Panc1 (cell line): ENCODE measurements at regions not wholly inside any gene's neighbourhood (a gene's known extent, or its start where the extent isn't known, plus 50 kb on each side); places are given as distances from the start of the nearest gene placed in this dataset.
"Not testable (repeated sequence)": the region's sequence is repeated elsewhere in the genome, so short reads cannot be mapped to it uniquely, and the experiment has no call there.

Source experiments
- POLR2AphosphoS5 ChIP-seq: IDR thresholded peaks from 2 replicates; pipeline ENCODE4 v1.6.1; 2012; ENCODE audit warnings: mild to moderate bottlenecking, low read depth, low read length, moderate library complexity
- TF ChIP-seq, protein P1 (sequence below): fragments of 450-650 bp; IDR thresholded peaks from 2 replicates; pipeline ENCODE4 v1.5.1; 2017; ENCODE audit warnings: mild to moderate bottlenecking
- TF ChIP-seq, protein P2 (sequence below), 2 experiments: IDR thresholded peaks; 2 replicates each; pipeline ENCODE4 v1.6.1; 2011 to 2012; ENCODE audit warnings: low read depth in 2 of 2, control low read depth in 1 of 2, low read length in 1 of 2, mild to moderate bottlenecking in 1 of 2, moderate library complexity in 1 of 2; ENCODE audit not compliant: insufficient read depth in 1 of 2

DNA sequence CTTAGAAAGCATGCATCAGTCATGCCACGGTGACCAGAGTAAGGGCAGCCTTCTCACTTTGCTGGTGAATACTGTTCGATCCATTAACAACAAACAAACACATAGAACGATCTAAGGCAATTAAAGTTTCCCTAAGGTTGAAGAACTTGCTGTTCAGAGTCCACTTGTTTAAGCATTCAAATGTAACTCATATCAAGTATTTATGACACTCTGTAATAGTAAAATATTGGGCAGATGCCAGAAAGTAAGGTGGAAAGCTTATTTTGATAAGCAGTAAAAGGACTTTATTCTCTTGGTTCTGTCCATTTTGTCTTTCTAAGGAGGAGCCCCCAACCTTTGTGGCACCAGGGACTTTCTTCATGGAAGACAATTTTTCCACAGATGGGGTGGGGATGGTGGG is 64.9 kb downstream of the KLRB1 start:
- TF ChIP-seq, protein P1, sequence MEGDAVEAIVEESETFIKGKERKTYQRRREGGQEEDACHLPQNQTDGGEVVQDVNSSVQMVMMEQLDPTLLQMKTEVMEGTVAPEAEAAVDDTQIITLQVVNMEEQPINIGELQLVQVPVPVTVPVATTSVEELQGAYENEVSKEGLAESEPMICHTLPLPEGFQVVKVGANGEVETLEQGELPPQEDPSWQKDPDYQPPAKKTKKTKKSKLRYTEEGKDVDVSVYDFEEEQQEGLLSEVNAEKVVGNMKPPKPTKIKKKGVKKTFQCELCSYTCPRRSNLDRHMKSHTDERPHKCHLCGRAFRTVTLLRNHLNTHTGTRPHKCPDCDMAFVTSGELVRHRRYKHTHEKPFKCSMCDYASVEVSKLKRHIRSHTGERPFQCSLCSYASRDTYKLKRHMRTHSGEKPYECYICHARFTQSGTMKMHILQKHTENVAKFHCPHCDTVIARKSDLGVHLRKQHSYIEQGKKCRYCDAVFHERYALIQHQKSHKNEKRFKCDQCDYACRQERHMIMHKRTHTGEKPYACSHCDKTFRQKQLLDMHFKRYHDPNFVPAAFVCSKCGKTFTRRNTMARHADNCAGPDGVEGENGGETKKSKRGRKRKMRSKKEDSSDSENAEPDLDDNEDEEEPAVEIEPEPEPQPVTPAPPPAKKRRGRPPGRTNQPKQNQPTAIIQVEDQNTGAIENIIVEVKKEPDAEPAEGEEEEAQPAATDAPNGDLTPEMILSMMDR: not testable (repeated sequence)
- TF ChIP-seq, protein P2, sequence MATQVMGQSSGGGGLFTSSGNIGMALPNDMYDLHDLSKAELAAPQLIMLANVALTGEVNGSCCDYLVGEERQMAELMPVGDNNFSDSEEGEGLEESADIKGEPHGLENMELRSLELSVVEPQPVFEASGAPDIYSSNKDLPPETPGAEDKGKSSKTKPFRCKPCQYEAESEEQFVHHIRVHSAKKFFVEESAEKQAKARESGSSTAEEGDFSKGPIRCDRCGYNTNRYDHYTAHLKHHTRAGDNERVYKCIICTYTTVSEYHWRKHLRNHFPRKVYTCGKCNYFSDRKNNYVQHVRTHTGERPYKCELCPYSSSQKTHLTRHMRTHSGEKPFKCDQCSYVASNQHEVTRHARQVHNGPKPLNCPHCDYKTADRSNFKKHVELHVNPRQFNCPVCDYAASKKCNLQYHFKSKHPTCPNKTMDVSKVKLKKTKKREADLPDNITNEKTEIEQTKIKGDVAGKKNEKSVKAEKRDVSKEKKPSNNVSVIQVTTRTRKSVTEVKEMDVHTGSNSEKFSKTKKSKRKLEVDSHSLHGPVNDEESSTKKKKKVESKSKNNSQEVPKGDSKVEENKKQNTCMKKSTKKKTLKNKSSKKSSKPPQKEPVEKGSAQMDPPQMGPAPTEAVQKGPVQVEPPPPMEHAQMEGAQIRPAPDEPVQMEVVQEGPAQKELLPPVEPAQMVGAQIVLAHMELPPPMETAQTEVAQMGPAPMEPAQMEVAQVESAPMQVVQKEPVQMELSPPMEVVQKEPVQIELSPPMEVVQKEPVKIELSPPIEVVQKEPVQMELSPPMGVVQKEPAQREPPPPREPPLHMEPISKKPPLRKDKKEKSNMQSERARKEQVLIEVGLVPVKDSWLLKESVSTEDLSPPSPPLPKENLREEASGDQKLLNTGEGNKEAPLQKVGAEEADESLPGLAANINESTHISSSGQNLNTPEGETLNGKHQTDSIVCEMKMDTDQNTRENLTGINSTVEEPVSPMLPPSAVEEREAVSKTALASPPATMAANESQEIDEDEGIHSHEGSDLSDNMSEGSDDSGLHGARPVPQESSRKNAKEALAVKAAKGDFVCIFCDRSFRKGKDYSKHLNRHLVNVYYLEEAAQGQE (IDR thresholded peaks at IDR 0.05; ENCODE audit: insufficient read depth in 1 of 2, low read depth in 2 of 2, low read length in 1 of 2): not testable (repeated sequence)
- TF ChIP-seq POLR2AphosphoS5: not testable (repeated sequence)
